ENCODE measurements at regions not wholly inside any gene's neighbourhood (a gene's known extent, or its start where the extent isn't known, plus 50 kb on each side); places are given as distances from the start of the nearest gene placed in this dataset.

DNA sequence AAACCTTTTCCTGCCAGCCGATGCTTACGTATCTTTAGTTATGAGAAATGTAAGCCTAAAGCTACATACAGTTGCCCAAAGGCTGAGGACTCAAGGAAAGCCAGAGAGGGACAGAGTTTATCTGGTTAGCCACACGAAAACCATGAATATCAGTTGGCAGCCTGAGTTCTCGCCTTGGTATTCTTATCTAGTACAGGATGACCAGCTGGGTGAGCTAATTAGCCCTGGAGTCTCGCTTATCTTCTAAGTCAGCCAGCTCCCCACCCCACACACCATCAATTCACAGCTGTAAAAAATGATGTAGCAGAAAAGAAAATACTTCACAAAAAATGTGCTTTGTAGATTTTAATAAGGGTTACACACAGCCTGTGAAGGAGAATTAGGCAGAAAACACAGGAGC is 617.5 kb upstream of the SOX11 start:
- no peak for TF ChIP-seq CTCF (IDR thresholded peaks at IDR 0.05)
- TF ChIP-seq POLR2A (IDR thresholded peaks at IDR 0.05) = no peak

All from lower leg skin (tissue), 3 donors.